GM21423 (cell line): ENCODE measurements at regions not wholly inside any gene's neighbourhood (a gene's known extent, or its start where the extent isn't known, plus 50 kb on each side); places are given as distances from the start of the nearest gene placed in this dataset.

Experiments used
- ATAC-seq: cut with Tn5 transposase; IDR thresholded peaks from one replicate; pipeline ENCODE4 v1.9.1; 2021; ENCODE audit warnings: mild to moderate bottlenecking, moderate library complexity; ENCODE audit not compliant: unreplicated experiment

- no peak for ATAC-seq
Observed at GRCh38 chr13:109897988-109898624, 111.7 kb upstream of the IRS2 start.

- ATAC-seq: no peak
Observed at GRCh38 chr13:109892101-109892500, 105.7 kb upstream of the IRS2 start.

- ATAC-seq: no peak
Observed at GRCh38 chr13:109885235-109885634, 98.9 kb upstream of the IRS2 start.

GRCh38 chr13:109884462-109884861, 98.1 kb upstream of the IRS2 start:
- ATAC-seq: no peak

DNA sequence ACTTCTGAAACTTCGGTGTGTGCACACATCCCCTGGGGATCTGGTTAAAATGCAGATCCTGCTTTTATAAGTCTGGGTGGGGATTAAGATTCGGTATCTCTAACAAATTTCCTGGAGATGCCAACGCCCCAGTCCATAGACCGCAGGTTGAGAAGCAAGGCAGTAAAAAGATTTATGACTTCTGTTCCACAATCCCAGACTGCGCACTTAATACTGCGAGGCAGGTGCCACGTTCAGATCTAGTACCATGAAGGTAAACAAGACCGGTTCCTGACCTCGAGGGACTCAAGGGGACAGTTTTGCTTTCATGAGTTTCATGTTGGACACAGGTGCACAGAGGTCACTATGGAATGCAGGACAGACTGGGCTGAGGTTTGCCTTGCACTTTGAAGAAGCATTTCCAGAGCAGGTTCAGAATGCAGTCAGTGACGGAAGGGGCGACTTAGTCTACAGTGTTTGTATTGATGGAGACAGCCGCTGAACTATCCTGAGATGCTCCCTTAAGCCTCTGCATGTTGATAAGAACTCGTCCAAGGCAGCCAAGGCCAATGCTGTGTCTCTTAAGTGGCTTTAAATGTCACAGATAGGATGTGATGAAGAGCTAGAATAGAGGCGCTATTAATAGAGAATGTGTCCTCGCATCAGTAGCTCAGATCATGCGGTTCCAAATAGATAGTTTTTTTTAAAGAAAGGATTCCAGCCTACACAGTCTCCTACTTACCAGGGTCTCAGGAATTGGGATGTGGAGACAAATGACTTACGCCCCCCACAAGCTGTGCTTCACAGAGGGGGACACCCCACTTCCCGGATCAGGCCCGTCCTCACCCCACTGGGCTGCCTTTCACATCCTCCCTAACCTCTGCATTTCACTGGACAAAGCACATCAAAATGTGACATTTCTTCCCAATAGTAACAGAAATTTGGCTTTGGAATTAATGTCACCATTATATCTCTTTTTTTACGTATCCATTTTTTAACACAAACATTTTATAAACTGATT, 97.1 kb upstream of the IRS2 start:
- ATAC-seq: no peak

- no peak for ATAC-seq
Observed at GRCh38 chr13:109881961-109882558, 95.7 kb upstream of the IRS2 start.

DNA sequence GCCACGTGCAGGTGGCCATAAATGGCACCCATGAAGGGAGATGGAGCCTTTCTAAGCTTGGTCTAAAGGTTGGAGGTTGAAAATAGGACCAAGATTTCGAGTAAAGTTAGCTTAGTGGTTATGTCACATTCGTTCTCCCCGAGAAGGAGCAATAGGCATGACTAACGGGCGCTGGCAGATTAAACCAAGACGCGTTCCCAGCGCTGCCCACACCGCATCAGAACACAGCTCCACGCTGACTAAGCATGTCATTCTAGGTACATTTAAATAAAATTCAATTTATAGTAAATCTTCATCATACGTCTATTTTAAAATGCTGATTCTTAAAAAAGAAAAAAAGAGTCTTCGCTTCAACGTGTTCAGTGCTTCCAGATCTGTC, 95.0 kb upstream of the IRS2 start:
- ATAC-seq: no peak

DNA sequence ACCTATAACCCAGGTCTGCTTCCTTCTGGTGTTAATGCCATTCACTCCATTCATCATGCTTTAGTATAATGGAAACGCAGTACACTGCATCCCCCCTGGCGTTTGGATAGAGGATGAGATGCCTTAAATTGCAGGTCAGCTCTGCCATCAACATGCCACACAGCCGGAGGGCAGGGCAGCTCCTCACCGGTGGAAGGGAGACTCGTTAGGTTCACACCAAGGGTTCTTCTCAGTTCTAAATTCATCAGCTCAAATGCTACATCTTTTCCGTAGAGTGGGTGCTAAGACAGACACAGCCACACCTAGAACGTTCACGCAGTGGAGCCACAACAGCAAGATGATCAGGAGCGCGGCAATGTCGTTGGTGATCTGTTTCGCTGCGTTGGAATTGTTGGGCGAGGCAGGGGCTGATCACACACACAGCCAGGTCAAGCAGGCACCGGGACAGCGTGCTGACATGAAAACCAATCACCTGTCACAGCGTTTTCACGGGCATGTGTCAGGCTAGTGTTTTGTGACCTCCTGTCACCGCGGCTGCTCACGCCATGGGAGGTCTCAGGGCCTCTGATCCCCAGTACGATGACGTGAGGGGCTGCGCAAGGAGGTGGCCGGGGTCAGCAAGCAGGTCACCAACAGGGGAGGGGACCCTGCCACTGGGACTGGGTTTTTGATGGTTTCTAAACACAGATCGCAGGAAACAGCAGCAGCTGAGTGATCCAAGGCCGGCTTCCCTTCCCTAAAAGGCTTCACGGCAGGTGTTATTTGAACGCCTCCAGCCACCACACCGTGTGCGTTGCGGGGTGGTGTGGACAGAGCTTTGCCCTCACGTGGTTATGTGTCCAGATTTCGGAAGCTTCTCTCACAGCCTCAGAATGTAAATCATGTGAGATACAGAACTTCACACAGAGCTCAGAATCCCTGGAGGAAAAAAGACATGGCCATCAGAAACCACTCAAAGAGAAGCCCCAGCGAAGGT, 94.3 kb upstream of the IRS2 start:
- no peak for ATAC-seq

DNA sequence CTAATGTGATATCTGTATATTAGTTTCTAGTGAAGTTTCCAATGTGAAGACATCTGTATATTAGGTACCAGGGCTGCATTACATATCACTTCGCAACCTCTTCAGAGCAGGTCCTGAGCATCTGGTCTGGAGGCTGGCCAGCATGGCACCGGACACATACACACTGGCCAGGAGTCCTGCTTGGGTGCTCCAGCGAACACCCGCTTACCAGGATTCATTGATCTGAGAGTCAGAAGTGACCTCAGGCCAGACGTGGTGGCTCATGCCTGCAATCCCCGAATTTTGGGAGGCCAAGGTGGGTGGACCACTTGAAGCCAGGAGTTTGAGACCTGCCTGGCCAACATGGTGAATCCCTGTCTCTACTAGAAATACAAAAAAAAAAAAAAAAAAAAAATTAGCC, 93.0 kb upstream of the IRS2 start:
- no peak for ATAC-seq

DNA sequence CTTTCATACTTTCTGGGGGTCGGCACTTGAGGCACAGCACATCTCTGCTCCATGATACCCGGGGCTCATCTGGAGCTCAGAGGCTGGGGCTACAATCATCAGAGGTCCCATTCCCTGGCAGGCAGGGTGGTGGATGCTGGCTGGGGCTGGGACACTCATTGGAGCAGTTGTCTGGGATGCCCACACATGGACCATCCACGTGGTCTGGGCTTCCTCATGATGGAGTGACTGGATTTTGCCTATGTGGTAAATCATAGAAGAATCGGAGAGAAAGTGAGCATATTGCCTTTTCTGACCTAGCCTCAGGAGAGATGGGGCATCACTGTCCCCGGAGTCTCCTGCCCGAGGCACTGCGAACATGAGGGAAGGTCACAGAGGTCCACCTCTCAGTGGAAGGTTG, 91.4 kb upstream of the IRS2 start:
- no peak for ATAC-seq

DNA sequence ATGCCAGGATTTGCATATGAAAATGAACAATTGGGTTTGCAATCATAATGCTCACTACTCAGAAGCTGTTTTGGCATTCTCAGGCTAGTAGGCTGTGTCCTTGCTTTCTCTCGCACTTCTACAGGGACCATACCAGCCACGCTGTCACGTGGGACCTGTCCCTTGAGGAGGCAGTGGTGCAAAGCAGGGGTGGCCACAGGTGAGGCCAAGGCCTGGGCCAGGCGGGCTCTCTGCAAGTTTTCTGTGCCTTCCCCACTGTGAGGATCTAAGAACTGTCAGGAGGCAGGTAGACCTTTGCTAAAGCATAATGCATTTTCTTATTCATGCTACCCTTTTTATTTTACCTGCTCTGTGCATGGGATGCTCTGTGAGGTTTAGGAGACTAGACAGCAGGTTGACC, 89.4 kb upstream of the IRS2 start:
- ATAC-seq: no peak

GRCh38 chr13:109874484-109875454, 88.4 kb upstream of the IRS2 start:
- no peak for ATAC-seq

DNA sequence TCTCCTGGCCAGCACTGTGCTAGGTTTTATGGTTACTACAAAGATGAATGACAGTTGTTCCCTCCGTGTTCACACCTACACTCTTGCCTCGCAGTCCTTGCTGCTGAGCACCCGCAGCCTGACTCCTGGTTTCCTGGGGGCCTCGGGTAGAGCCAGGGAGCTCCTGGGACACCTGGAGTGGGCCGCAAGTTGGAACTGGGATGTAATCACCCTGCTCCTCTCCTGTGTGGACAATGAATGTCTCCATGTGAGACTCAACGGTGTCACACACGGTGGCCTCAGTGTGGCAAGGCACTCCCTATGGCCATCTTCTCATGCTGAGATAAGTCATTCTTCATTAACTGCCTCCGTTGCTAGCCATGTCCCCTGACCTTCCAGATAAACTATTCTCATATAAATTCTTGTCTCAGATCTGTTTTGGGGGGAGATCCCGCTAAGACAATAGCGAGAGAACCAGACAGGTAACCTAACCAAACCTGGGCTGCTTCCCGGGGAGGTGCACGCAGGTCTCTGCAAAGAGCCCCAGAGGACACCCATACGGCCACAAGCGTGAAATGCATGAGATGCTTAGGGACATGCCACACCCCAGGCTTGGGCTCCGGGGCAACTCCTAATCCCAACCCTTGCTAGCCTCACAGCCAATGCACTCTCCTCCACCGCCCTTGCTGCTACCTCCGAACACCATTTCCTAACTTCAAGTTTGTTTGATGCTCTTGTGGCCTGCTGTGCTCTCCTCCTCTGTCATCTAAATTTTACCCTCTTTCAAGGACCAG, 87.2 kb upstream of the IRS2 start:
- ATAC-seq: no peak

DNA sequence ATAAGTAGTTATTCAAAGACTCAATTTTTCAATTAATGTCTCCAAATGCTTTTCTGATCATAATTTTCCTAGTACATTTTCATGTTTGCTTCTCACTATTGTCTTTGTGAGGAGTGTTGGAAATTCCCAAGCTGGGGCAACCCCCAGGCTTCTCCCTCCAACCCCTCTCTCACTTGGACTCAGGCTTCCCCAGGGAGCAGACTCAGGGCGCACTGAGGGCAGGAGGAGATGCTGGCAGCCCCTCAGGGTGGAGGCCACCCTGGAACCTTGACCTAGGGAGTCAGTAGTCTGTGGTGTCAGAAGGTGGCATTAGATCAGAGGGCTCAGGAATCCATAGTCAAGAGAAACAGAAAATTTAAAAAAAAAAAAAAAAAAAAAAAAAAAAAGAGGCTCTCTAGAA, 86.5 kb upstream of the IRS2 start:
- no peak for ATAC-seq

GRCh38 chr13:109870696-109871370, 84.5 kb upstream of the IRS2 start:
- ATAC-seq: no peak

- ATAC-seq: no peak
Observed at GRCh38 chr13:109870274-109870673, 83.9 kb upstream of the IRS2 start.

DNA sequence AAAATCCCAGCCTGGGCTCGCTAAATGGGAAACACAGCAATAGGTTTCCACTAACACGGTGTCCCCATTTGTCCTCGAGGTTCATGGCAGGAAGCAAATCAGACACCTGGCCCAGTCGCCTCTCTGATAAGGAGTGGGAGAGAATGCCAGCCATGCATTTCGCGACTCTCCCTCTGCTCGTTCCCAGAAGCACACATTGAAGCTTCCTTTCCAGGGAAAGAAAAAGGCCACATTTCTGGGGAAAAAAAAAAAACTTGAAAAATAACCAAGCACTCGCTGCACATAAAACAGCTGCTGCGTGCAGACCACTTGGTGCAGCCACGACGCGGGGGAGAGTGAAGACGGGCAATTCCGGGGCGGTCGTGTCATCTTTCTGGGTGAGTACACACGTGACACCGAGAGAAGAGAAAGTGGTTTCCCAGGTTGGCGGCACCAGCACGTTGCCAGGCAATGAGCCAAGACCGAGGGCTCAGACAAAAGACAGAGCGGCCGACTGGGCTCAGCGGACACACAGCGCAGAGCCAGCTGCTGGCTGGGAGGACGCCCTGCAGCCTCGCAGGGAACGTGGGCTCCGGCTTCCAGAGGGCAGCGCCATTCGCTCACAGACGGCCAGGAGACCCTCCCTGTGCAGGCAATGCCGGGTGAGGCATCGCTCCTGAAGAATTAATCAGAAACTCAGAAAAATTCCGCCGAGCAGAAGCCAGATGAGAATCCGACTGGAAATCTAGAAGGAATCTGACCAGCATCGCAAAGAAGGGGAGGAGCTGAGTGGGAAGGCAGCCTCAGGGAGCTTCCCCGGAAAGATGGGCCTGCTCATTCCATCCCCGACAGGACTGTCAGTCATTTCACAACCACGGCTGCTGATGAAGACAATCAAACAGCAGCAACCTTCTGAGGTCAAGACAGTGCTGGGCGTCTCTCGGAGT, 83.2 kb upstream of the IRS2 start:
- ATAC-seq: peak; percentile 79
